CD8-positive, alpha-beta memory T cell (primary cell): ENCODE measurements at regions not wholly inside any gene's neighbourhood (a gene's known extent, or its start where the extent isn't known, plus 50 kb on each side); places are given as distances from the start of the nearest gene placed in this dataset.

Experiments
- CTCF ChIA-PET: fragments of 350-600 bp; sonication (Branson Sonifier 250); formaldehyde crosslinking; loops from one replicate; lab custom pipeline; 2021; ENCODE audit warnings: antibody characterized with exemption; lab: Charles Lee
- POLR2A ChIA-PET: fragments of 350-600 bp; sonication (Branson Sonifier 250); formaldehyde crosslinking; loops from one replicate; lab custom pipeline; 2021; ENCODE audit warnings: antibody characterized with exemption; lab: Charles Lee
- DNase-seq, 5 donors: peaks; one replicate each; pipeline versions ENCODE4 v3.0.0 to v3.0.0-alpha.2; 2020 to 2022; ENCODE audit warnings: mixed read lengths in 1 of 5
- H3K27ac ChIP-seq: one replicate; pipeline ENCODE4 v1.7.0; 2013; ENCODE audit warnings: low read depth, mild to moderate bottlenecking, low read length, moderate library complexity
- H3K27me3 ChIP-seq: 2 replicates; pipeline ENCODE4 v1.7.0; 2013; ENCODE audit warnings: low read length, mild to moderate bottlenecking; ENCODE audit not compliant: insufficient read depth, poor library complexity, severe bottlenecking
- H3K36me3 ChIP-seq: 2 replicates; pipeline ENCODE4 v1.7.0; 2013; ENCODE audit warnings: mild to moderate bottlenecking, low read length, moderate library complexity; ENCODE audit not compliant: insufficient read depth
- H3K4me1 ChIP-seq: 2 replicates; pipeline ENCODE4 v1.7.0; 2013; ENCODE audit warnings: mild to moderate bottlenecking, low read length, moderate library complexity; ENCODE audit not compliant: insufficient read depth
- H3K4me3 ChIP-seq: 2 replicates; pipeline ENCODE4 v1.7.0; 2013; ENCODE audit warnings: mild to moderate bottlenecking, low read length
- H3K9me3 ChIP-seq: 2 replicates; pipeline ENCODE4 v1.7.0; 2013; ENCODE audit warnings: mild to moderate bottlenecking, low read length
- H3K27ac Mint-ChIP-seq, 8 donors: one replicate each; pipeline ENCODE4 v1.8.0; 2020 to 2021; ENCODE audit warnings: mixed read lengths in 8 of 8, mild to moderate bottlenecking in 6 of 8, inconsistent platforms in 3 of 8, moderate library complexity in 3 of 8
- H3K27me3 Mint-ChIP-seq, 2 donors: one replicate each; pipeline ENCODE4 v1.8.0; 2020 to 2021; ENCODE audit warnings: mixed read lengths in 2 of 2, mild to moderate bottlenecking in 1 of 2, moderate library complexity in 1 of 2
- H3K36me3 Mint-ChIP-seq, 3 donors: one replicate each; pipeline ENCODE4 v1.8.0; 2020 to 2021; ENCODE audit warnings: mixed read lengths in 3 of 3, inconsistent platforms in 1 of 3, mild to moderate bottlenecking in 1 of 3
- H3K4me1 Mint-ChIP-seq, 3 donors: one replicate each; pipeline ENCODE4 v1.8.0; 2020 to 2021; ENCODE audit warnings: mixed read lengths in 3 of 3, inconsistent platforms in 1 of 3, mild to moderate bottlenecking in 1 of 3
- H3K4me3 Mint-ChIP-seq, 7 donors: one replicate each; pipeline ENCODE4 v1.8.0; 2020 to 2021; ENCODE audit warnings: mixed read lengths in 7 of 7, mild to moderate bottlenecking in 6 of 7, moderate library complexity in 4 of 7, inconsistent platforms in 2 of 7
- H3K9me3 Mint-ChIP-seq, 5 donors: one replicate each; pipeline ENCODE4 v1.8.0; 2020 to 2022; ENCODE audit warnings: mixed read lengths in 5 of 5, mild to moderate bottlenecking in 3 of 5, moderate library complexity in 2 of 5, inconsistent platforms in 1 of 5

DNA sequence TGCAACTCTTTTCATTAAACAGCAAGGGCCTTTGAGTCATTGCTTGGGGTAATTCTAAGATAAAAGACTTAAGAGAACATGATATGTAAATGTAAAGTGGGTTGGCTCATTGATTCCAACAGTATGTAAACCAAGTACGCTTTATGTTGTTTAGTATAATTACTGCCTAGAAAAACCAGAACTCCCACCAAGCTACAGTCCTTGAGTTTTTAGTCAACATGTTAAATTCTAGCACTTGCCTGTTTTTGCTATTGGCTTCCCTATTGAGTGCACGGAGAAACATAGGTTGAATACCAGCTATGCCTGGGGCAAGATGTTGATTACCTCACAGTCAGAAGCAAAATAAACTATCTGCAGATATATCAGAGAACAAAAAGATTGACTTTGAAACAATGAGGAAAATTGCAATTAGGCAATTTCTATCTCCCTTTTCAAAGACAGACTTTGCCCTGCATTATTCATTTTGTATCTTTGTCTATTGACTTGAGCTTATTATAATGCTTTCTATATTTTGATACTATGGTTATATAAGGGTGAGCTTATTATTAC is 179.3 kb downstream of the ZPLD1 start:
- Histone ChIP-seq H3K4me1 (no peaks in the 10 kb centered on the region), H3K4me3 (no peak overlapping the region), H3K27me3 (no peaks in the 10 kb centered on the region), H3K27ac (no peak overlapping the region), H3K9me3 (no peaks in the 10 kb centered on the region), H3K36me3 (no peaks in the 10 kb centered on the region)
- Mint-ChIP-seq H3K9me3 (peaks cover 0 to 2% (median 0%) of the 10 kb centered on the region in 5 donors), H3K4me1 (no peaks in the 10 kb centered on the region), H3K4me3 (no peak overlapping the region), H3K27me3 (peaks cover 0 to 5% of the 10 kb centered on the region in 2 donors), H3K27ac (no peak overlapping the region), H3K36me3 (no peaks in the 10 kb centered on the region)
- no peak for DNase-seq
- ChIA-PET CTCF (no interaction called here), POLR2A (no interaction called here)

DNA sequence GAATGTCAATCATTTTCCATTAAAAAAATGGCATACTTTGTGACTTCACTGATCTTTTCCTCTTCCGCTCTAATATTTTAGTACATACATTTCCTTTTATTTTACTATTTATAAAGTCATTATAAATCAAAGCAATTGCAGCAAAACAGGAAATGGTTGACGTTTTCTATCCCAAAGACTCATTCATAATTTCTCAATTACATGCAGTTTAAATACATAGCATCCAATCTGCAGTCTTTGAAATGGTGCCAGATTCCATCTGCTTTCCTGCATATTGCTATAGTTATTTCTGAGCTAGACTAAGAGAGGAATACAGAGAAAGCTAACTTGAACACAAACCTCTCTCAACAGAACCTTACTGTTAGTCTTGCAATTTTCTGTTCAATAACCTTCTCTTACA is 179.8 kb downstream of the ZPLD1 start:
- Mint-ChIP-seq H3K27me3 (peaks cover 0 to 5% of the 10 kb centered on the region in 2 donors), H3K27ac (no peak overlapping the region), H3K4me1 (no peaks in the 10 kb centered on the region), H3K4me3 (no peak overlapping the region), H3K9me3 (peaks cover 0 to 2% (median 0%) of the 10 kb centered on the region in 5 donors), H3K36me3 (no peaks in the 10 kb centered on the region)
- Histone ChIP-seq H3K4me3 (no peak overlapping the region), H3K27me3 (no peaks in the 10 kb centered on the region), H3K9me3 (no peaks in the 10 kb centered on the region), H3K4me1 (no peaks in the 10 kb centered on the region), H3K36me3 (no peaks in the 10 kb centered on the region), H3K27ac (no peak overlapping the region)
- CTCF ChIA-PET: no interaction called here
- POLR2A ChIA-PET: no interaction called here
- no peak for DNase-seq

DNA sequence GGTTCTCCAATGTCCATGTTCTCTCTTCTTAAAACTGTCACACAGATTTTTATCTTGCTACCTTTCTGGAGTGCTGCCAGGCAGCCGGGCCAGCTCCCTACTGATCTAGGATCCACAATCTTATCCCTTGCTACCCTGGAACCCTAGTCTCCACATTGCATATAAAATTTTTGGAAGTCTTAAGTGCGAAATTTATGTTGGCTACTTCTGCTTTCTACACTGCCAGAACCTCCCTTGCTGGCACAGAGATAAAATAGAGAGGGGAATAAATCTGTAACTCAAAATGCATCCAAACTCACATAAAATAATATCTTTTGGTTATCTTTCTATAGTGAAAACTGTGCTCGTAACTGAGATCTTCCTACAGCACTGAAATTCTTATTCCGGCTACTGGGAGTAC is 182.6 kb downstream of the ZPLD1 start:
- Mint-ChIP-seq H3K9me3 (peaks cover 0 to 3% (median 2%) of the 10 kb centered on the region in 5 donors), H3K36me3 (no peaks in the 10 kb centered on the region), H3K27me3 (peaks cover 3 to 9% of the 10 kb centered on the region in 2 donors), H3K27ac (no peak overlapping the region), H3K4me3 (no peak overlapping the region), H3K4me1 (no peaks in the 10 kb centered on the region)
- H3K4me3 ChIP-seq: no peak overlapping the region
- H3K36me3 ChIP-seq: no peaks in the 10 kb centered on the region
- no peaks in the 10 kb centered on the region for H3K27me3 ChIP-seq
- no peak overlapping the region for H3K27ac ChIP-seq
- no peak for DNase-seq
- ChIA-PET POLR2A (no interaction called here), CTCF (no interaction called here)
- H3K9me3 ChIP-seq: no peaks in the 10 kb centered on the region
- no peaks in the 10 kb centered on the region for H3K4me1 ChIP-seq

DNA sequence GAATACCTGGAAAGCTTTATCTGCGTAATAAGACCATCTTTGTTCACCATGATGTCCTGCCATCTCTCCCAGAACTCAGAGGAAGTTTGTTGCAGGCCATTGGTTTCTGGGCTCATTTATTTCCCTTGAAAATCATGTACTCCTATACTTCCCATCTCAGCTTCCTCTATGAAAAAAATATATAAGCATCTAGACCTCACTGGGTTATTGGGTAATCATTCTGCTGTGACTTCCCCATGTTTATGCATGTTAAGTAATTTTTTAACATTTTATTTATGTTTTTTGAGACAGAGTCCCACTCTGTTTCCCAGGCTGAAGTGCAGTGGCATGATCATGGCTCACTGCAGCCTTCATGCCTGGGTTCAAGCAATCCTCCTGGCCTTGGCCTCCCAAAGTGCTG is 184.5 kb downstream of the ZPLD1 start:
- Histone ChIP-seq H3K4me3 (no peak overlapping the region), H3K9me3 (no peaks in the 10 kb centered on the region), H3K36me3 (no peaks in the 10 kb centered on the region), H3K27ac (no peak overlapping the region), H3K4me1 (no peaks in the 10 kb centered on the region), H3K27me3 (no peaks in the 10 kb centered on the region)
- Mint-ChIP-seq H3K9me3 (peaks cover 0 to 6% (median 2%) of the 10 kb centered on the region in 5 donors), H3K4me1 (no peaks in the 10 kb centered on the region), H3K27me3 (peaks cover 3 to 9% of the 10 kb centered on the region in 2 donors), H3K27ac (no peak overlapping the region), H3K4me3 (no peak overlapping the region), H3K36me3 (no peaks in the 10 kb centered on the region)
- ChIA-PET POLR2A (no interaction called here), CTCF (no interaction called here)
- no peak for DNase-seq

DNA sequence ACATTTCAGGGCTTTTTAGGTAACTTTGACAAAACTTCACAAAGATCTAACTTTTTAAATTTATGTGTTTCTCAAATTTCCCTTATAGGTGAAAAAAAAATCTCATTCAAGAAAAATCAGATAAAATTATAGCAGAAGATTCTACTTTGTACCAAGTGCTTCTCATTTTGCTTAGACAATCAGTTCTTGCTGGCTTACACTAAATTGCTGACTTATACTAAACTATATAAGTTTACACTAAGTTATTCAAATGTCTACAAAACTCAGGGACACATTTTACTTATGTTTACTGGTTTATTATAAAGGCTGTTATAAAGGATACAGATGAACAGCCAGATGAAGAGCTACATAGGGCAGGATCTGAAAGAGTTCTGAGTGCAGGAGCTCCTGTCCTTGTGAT is 195.1 kb downstream of the ZPLD1 start:
- H3K4me3 Mint-ChIP-seq: no peak overlapping the region
- CTCF ChIA-PET: no interaction called here
- H3K27me3 Mint-ChIP-seq: no peaks in the 10 kb centered on the region
- H3K36me3 Mint-ChIP-seq: no peaks in the 10 kb centered on the region
- Histone ChIP-seq H3K4me3 (no peak overlapping the region), H3K27ac (no peak overlapping the region), H3K27me3 (no peaks in the 10 kb centered on the region), H3K9me3 (no peaks in the 10 kb centered on the region), H3K36me3 (no peaks in the 10 kb centered on the region), H3K4me1 (no peaks in the 10 kb centered on the region)
- no peaks in the 10 kb centered on the region for H3K4me1 Mint-ChIP-seq
- H3K27ac Mint-ChIP-seq: no peak overlapping the region
- peaks cover 0 to 3% (median 0%) of the 10 kb centered on the region in 5 donors for H3K9me3 Mint-ChIP-seq
- POLR2A ChIA-PET: no interaction called here
- DNase-seq: no peak

DNA sequence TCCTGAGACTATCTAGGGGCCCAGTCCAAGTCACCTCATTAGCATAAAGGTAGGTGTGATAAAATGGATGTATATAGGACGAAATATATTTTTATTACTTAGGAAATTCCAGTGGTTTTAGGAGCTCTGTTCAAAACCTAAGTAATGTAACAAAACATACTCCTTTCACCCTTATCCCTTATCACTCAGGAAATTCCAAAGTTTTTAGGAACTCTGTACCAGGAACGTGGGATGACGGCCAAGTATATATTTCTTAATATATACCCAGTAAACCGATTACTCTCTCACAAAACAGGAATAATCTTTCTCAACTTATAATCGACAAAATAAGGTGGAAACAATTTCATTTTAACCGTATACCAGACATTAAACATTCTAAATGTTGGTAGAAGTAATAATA is 195.7 kb downstream of the ZPLD1 start:
- no peak overlapping the region for H3K27ac Mint-ChIP-seq
- no peak for DNase-seq
- no peaks in the 10 kb centered on the region for H3K36me3 Mint-ChIP-seq
- no peak overlapping the region for H3K4me3 ChIP-seq
- H3K9me3 Mint-ChIP-seq: peaks cover 0 to 3% (median 0%) of the 10 kb centered on the region in 5 donors
- H3K4me1 Mint-ChIP-seq: no peaks in the 10 kb centered on the region
- CTCF ChIA-PET: no interaction called here
- H3K27me3 Mint-ChIP-seq: no peaks in the 10 kb centered on the region
- no peak overlapping the region for H3K4me3 Mint-ChIP-seq
- H3K4me1 ChIP-seq: no peaks in the 10 kb centered on the region
- no peaks in the 10 kb centered on the region for H3K9me3 ChIP-seq
- no peak overlapping the region for H3K27ac ChIP-seq
- H3K36me3 ChIP-seq: no peaks in the 10 kb centered on the region
- POLR2A ChIA-PET: no interaction called here
- no peaks in the 10 kb centered on the region for H3K27me3 ChIP-seq

DNA sequence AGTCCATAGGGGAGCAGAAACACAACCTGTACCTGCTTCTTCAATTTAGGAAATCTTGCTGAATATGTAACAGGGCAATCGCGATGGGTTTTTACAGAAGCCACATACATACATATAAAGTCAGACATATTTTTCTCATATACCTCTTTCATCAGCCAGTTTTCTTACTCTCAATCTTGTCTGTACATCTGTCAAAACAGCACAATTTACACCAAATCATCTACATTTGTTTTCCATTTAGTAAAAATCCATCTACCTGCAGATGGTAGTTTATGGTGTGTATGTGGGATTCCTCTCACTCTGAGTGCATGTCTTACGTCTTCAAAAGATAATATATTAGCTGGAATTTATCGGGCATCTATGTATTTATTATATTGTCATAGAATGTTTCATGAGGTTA is 208.7 kb downstream of the ZPLD1 start:
- H3K4me1 Mint-ChIP-seq: no peaks in the 10 kb centered on the region
- POLR2A ChIA-PET: no interaction called here

DNA sequence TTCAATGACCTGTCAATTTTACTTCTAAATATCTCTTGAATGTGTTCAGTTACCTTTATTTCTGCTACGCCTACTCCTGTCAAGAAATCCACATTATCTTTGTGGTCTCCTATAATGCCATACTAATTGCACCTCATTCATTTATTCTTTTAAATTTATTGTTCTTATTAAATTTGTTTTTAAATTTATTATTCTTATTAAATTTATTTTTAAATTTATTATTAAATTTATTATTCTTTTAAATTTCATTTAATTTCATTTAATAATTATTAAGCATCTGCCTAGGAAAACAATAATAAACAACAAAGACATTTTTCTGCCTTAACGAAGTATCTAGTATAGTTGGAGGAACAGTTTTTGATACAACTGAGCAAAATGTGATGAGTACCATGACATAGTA is 211.7 kb downstream of the ZPLD1 start:
- H3K9me3 Mint-ChIP-seq: no peaks in the 10 kb centered on the region
- no peak overlapping the region for H3K4me3 Mint-ChIP-seq
- H3K27me3 Mint-ChIP-seq: peaks cover 1 to 4% of the 10 kb centered on the region in 2 donors
- Histone ChIP-seq H3K9me3 (no peaks in the 10 kb centered on the region), H3K4me3 (no peak overlapping the region), H3K27ac (no peak overlapping the region), H3K27me3 (no peaks in the 10 kb centered on the region), H3K36me3 (no peaks in the 10 kb centered on the region), H3K4me1 (no peaks in the 10 kb centered on the region)
- H3K36me3 Mint-ChIP-seq: no peaks in the 10 kb centered on the region
- H3K27ac Mint-ChIP-seq: no peak overlapping the region
- ChIA-PET POLR2A (no interaction called here), CTCF (no interaction called here)
- H3K4me1 Mint-ChIP-seq: no peaks in the 10 kb centered on the region
- DNase-seq: no peak

More for the DNA sequence above, 208.7 kb downstream of the ZPLD1 start:
- Histone ChIP-seq H3K27ac (no peak overlapping the region), H3K4me3 (no peak overlapping the region), H3K4me1 (no peaks in the 10 kb centered on the region), H3K27me3 (no peaks in the 10 kb centered on the region), H3K36me3 (no peaks in the 10 kb centered on the region), H3K9me3 (no peaks in the 10 kb centered on the region)
- no peak overlapping the region for H3K27ac Mint-ChIP-seq
- H3K9me3 Mint-ChIP-seq: no peaks in the 10 kb centered on the region
- no peaks in the 10 kb centered on the region for H3K36me3 Mint-ChIP-seq
- peaks cover 0 to 1% of the 10 kb centered on the region in 2 donors for H3K27me3 Mint-ChIP-seq
- H3K4me3 Mint-ChIP-seq: no peak overlapping the region
- no peak for DNase-seq
- CTCF ChIA-PET: no interaction called here

DNA sequence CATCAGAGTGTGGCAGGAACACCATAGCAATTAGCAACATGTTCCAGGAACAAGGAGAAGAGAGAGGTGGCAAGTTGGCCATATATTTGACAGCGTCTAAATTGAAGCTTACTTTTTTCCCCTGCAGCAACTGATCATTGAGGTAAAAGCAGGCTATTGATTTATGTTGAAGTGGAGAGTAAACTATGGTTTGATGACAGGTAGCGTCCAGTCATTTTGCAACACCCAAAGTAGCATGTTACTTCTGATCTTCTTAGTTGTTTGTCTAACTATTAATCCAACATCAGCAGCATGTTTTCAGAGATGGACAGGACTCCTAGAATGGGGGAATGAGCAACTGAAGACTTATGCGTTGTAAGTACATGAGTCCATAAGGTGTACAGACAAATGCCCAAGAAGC is 225.8 kb downstream of the ZPLD1 start:
- Mint-ChIP-seq H3K27ac (no peak overlapping the region), H3K27me3 (peaks cover 5 to 8% of the 10 kb centered on the region in 2 donors), H3K9me3 (peaks cover 0 to 2% (median 0%) of the 10 kb centered on the region in 5 donors), H3K36me3 (no peaks in the 10 kb centered on the region), H3K4me3 (no peak overlapping the region), H3K4me1 (no peaks in the 10 kb centered on the region)
- Histone ChIP-seq H3K9me3 (no peaks in the 10 kb centered on the region), H3K27ac (no peak overlapping the region), H3K4me1 (no peaks in the 10 kb centered on the region), H3K36me3 (no peaks in the 10 kb centered on the region), H3K27me3 (no peaks in the 10 kb centered on the region), H3K4me3 (no peak overlapping the region)
- POLR2A ChIA-PET: no interaction called here
- CTCF ChIA-PET: no interaction called here
- DNase-seq: no peak
